K562 (cell line): ENCODE measurements at regions not wholly inside any gene's neighbourhood (a gene's known extent, or its start where the extent isn't known, plus 50 kb on each side); places are given as distances from the start of the nearest gene placed in this dataset.

Experiments used
- FOS ChIP-seq: IDR thresholded peaks from 3 replicates; pipeline ENCODE4 v1.6.1; 2011; ENCODE audit not compliant: insufficient read length; ENCODE audit errors: extremely low read depth
- ZNF274 ChIP-seq: IDR thresholded peaks from 2 replicates; pipeline ENCODE4 v1.6.1; 2011; ENCODE audit warnings: low read depth, mild to moderate bottlenecking, low read length, moderate library complexity, borderline replicate concordance

- TF ChIP-seq FOS = no peak
- TF ChIP-seq ZNF274 = no peak
Observed at GRCh38 chr20:60256811-60257210, 298.6 kb downstream of the CDH26 start.
